ENCODE measurements at regions not wholly inside any gene's neighbourhood (a gene's known extent, or its start where the extent isn't known, plus 50 kb on each side); places are given as distances from the start of the nearest gene placed in this dataset.

- H3K4me3 ChIP-seq (ENCODE audit: low read depth in 1 of 2, low read length in 2 of 2) = no peak overlapping the region
- H3K9me3 ChIP-seq (ENCODE audit: low read length) = no peaks in the 10 kb centered on the region
- H3K36me3 ChIP-seq (ENCODE audit: insufficient read depth, low read length) = no peaks in the 10 kb centered on the region
- H3K27ac ChIP-seq (ENCODE audit: low read depth, low read length) = no peak overlapping the region
- H3K27me3 ChIP-seq (ENCODE audit: control insufficient read depth in 1 of 2, insufficient read depth in 2 of 2, low read length in 2 of 2) = no peaks in the 10 kb centered on the region
- no peaks in the 10 kb centered on the region for H3K4me1 ChIP-seq (ENCODE audit: insufficient read depth, low read length)
- H3K9ac ChIP-seq (ENCODE audit: low read length) = no peak overlapping the region
Observed at GRCh38 chr6:125524356-125524755, 222.6 kb upstream of the HDDC2 start.

- Histone ChIP-seq H3K27ac (ENCODE audit: low read depth, low read length) (no peak overlapping the region), H3K4me3 (ENCODE audit: low read depth in 1 of 2, low read length in 2 of 2) (no peak overlapping the region), H3K9me3 (ENCODE audit: low read length) (no peaks in the 10 kb centered on the region), H3K9ac (ENCODE audit: low read length) (no peak overlapping the region), H3K27me3 (ENCODE audit: control insufficient read depth in 1 of 2, insufficient read depth in 2 of 2, low read length in 2 of 2) (no peaks in the 10 kb centered on the region), H3K4me1 (ENCODE audit: insufficient read depth, low read length) (no peaks in the 10 kb centered on the region), H3K36me3 (ENCODE audit: insufficient read depth, low read length) (no peaks in the 10 kb centered on the region)
Observed at GRCh38 chr6:125526007-125526720, 223.3 kb upstream of the HEY2 start.

- no peak overlapping the region for H3K4me3 ChIP-seq (ENCODE audit: low read depth in 1 of 2, low read length in 2 of 2)
- H3K9ac ChIP-seq (ENCODE audit: low read length) = no peak overlapping the region
- H3K4me1 ChIP-seq (ENCODE audit: insufficient read depth, low read length) = no peaks in the 10 kb centered on the region
- no peaks in the 10 kb centered on the region for H3K9me3 ChIP-seq (ENCODE audit: low read length)
- H3K36me3 ChIP-seq (ENCODE audit: insufficient read depth, low read length) = no peaks in the 10 kb centered on the region
- no peaks in the 10 kb centered on the region for H3K27me3 ChIP-seq (ENCODE audit: control insufficient read depth in 1 of 2, insufficient read depth in 2 of 2, low read length in 2 of 2)
- H3K27ac ChIP-seq (ENCODE audit: low read depth, low read length) = no peak overlapping the region
Observed at GRCh38 chr6:125528621-125529041, 220.8 kb upstream of the HEY2 start.

- Histone ChIP-seq H3K4me3 (ENCODE audit: low read depth in 1 of 2, low read length in 2 of 2) (no peak overlapping the region), H3K36me3 (ENCODE audit: insufficient read depth, low read length) (no peaks in the 10 kb centered on the region), H3K9me3 (ENCODE audit: low read length) (no peaks in the 10 kb centered on the region), H3K9ac (ENCODE audit: low read length) (no peak overlapping the region), H3K27ac (ENCODE audit: low read depth, low read length) (no peak overlapping the region), H3K27me3 (ENCODE audit: control insufficient read depth in 1 of 2, insufficient read depth in 2 of 2, low read length in 2 of 2) (no peaks in the 10 kb centered on the region), H3K4me1 (ENCODE audit: insufficient read depth, low read length) (no peaks in the 10 kb centered on the region)
Observed at GRCh38 chr6:125529061-125529460, 220.4 kb upstream of the HEY2 start.

GRCh38 chr6:125533710-125534397 lies 215.6 kb upstream of the HEY2 start:
- H3K27ac ChIP-seq (ENCODE audit: low read depth, low read length) = no peak overlapping the region

GRCh38 chr6:125534430-125535263 lies 214.8 kb upstream of the HEY2 start:
- no peak overlapping the region for H3K9ac ChIP-seq (ENCODE audit: low read length)
- no peaks in the 10 kb centered on the region for H3K36me3 ChIP-seq (ENCODE audit: insufficient read depth, low read length)
- peak overlapping the region in 1 of 2 donors; percentile 35 for H3K4me3 ChIP-seq (ENCODE audit: low read depth in 1 of 2, low read length in 2 of 2)
- peaks cover 0 to 4% of the 10 kb centered on the region in 2 donors for H3K27me3 ChIP-seq (ENCODE audit: control insufficient read depth in 1 of 2, insufficient read depth in 2 of 2, low read length in 2 of 2)
- H3K27ac ChIP-seq (ENCODE audit: low read depth, low read length) = no peak overlapping the region
- peaks cover 7% of the 10 kb centered on the region for H3K4me1 ChIP-seq (ENCODE audit: insufficient read depth, low read length)
- no peaks in the 10 kb centered on the region for H3K9me3 ChIP-seq (ENCODE audit: low read length)

More at GRCh38 chr6:125533710-125534397, 215.6 kb upstream of the HEY2 start:
- Histone ChIP-seq H3K9me3 (ENCODE audit: low read length) (no peaks in the 10 kb centered on the region), H3K4me3 (ENCODE audit: low read depth in 1 of 2, low read length in 2 of 2) (peak overlapping the region in 1 of 2 donors; percentile 35), H3K36me3 (ENCODE audit: insufficient read depth, low read length) (no peaks in the 10 kb centered on the region), H3K4me1 (ENCODE audit: insufficient read depth, low read length) (peaks cover 7% of the 10 kb centered on the region), H3K9ac (ENCODE audit: low read length) (no peak overlapping the region), H3K27me3 (ENCODE audit: control insufficient read depth in 1 of 2, insufficient read depth in 2 of 2, low read length in 2 of 2) (peaks cover 0 to 4% of the 10 kb centered on the region in 2 donors)

GRCh38 chr6:125537090-125537489 lies 212.3 kb upstream of the HEY2 start:
- H3K4me3 ChIP-seq (ENCODE audit: low read depth in 1 of 2, low read length in 2 of 2) = no peak overlapping the region
- no peak overlapping the region for H3K9ac ChIP-seq (ENCODE audit: low read length)
- no peak overlapping the region for H3K27ac ChIP-seq (ENCODE audit: low read depth, low read length)
- H3K4me1 ChIP-seq (ENCODE audit: insufficient read depth, low read length) = peaks cover 7% of the 10 kb centered on the region
- no peaks in the 10 kb centered on the region for H3K36me3 ChIP-seq (ENCODE audit: insufficient read depth, low read length)
- H3K27me3 ChIP-seq (ENCODE audit: control insufficient read depth in 1 of 2, insufficient read depth in 2 of 2, low read length in 2 of 2) = peaks cover 0 to 4% of the 10 kb centered on the region in 2 donors
- no peaks in the 10 kb centered on the region for H3K9me3 ChIP-seq (ENCODE audit: low read length)

GRCh38 chr6:125539892-125540291 lies 209.5 kb upstream of the HEY2 start:
- H3K27ac ChIP-seq (ENCODE audit: low read depth, low read length) = no peak overlapping the region
- H3K4me1 ChIP-seq (ENCODE audit: insufficient read depth, low read length) = peaks cover 3% of the 10 kb centered on the region
- H3K9ac ChIP-seq (ENCODE audit: low read length) = no peak overlapping the region
- no peaks in the 10 kb centered on the region for H3K9me3 ChIP-seq (ENCODE audit: low read length)
- no peak overlapping the region for H3K4me3 ChIP-seq (ENCODE audit: low read depth in 1 of 2, low read length in 2 of 2)
- H3K36me3 ChIP-seq (ENCODE audit: insufficient read depth, low read length) = no peaks in the 10 kb centered on the region
- H3K27me3 ChIP-seq (ENCODE audit: control insufficient read depth in 1 of 2, insufficient read depth in 2 of 2, low read length in 2 of 2) = peaks cover 0 to 4% of the 10 kb centered on the region in 2 donors

GRCh38 chr6:125544819-125545218 lies 204.6 kb upstream of the HEY2 start:
- Histone ChIP-seq H3K9me3 (ENCODE audit: low read length) (no peaks in the 10 kb centered on the region), H3K27ac (ENCODE audit: low read depth, low read length) (no peak overlapping the region), H3K9ac (ENCODE audit: low read length) (no peak overlapping the region), H3K4me3 (ENCODE audit: low read depth in 1 of 2, low read length in 2 of 2) (no peak overlapping the region), H3K4me1 (ENCODE audit: insufficient read depth, low read length) (no peaks in the 10 kb centered on the region), H3K27me3 (ENCODE audit: control insufficient read depth in 1 of 2, insufficient read depth in 2 of 2, low read length in 2 of 2) (no peaks in the 10 kb centered on the region), H3K36me3 (ENCODE audit: insufficient read depth, low read length) (no peaks in the 10 kb centered on the region)

GRCh38 chr6:125546841-125547251 lies 202.6 kb upstream of the HEY2 start:
- no peak overlapping the region for H3K27ac ChIP-seq (ENCODE audit: low read depth, low read length)

GRCh38 chr6:125547381-125547780 lies 202.1 kb upstream of the HEY2 start:
- H3K27ac ChIP-seq (ENCODE audit: low read depth, low read length) = no peak overlapping the region
- H3K9me3 ChIP-seq (ENCODE audit: low read length) = no peaks in the 10 kb centered on the region
- no peaks in the 10 kb centered on the region for H3K4me1 ChIP-seq (ENCODE audit: insufficient read depth, low read length)
- no peaks in the 10 kb centered on the region for H3K36me3 ChIP-seq (ENCODE audit: insufficient read depth, low read length)
- H3K27me3 ChIP-seq (ENCODE audit: control insufficient read depth in 1 of 2, insufficient read depth in 2 of 2, low read length in 2 of 2) = no peaks in the 10 kb centered on the region
- no peak overlapping the region for H3K4me3 ChIP-seq (ENCODE audit: low read depth in 1 of 2, low read length in 2 of 2)
- no peak overlapping the region for H3K9ac ChIP-seq (ENCODE audit: low read length)

More at GRCh38 chr6:125546841-125547251, 202.6 kb upstream of the HEY2 start:
- Histone ChIP-seq H3K9me3 (ENCODE audit: low read length) (no peaks in the 10 kb centered on the region), H3K27me3 (ENCODE audit: control insufficient read depth in 1 of 2, insufficient read depth in 2 of 2, low read length in 2 of 2) (no peaks in the 10 kb centered on the region), H3K36me3 (ENCODE audit: insufficient read depth, low read length) (no peaks in the 10 kb centered on the region), H3K4me1 (ENCODE audit: insufficient read depth, low read length) (no peaks in the 10 kb centered on the region), H3K4me3 (ENCODE audit: low read depth in 1 of 2, low read length in 2 of 2) (no peak overlapping the region), H3K9ac (ENCODE audit: low read length) (no peak overlapping the region)
